ENCODE measurements at regions not wholly inside any gene's neighbourhood (a gene's known extent, or its start where the extent isn't known, plus 50 kb on each side); places are given as distances from the start of the nearest gene placed in this dataset.

DNA sequence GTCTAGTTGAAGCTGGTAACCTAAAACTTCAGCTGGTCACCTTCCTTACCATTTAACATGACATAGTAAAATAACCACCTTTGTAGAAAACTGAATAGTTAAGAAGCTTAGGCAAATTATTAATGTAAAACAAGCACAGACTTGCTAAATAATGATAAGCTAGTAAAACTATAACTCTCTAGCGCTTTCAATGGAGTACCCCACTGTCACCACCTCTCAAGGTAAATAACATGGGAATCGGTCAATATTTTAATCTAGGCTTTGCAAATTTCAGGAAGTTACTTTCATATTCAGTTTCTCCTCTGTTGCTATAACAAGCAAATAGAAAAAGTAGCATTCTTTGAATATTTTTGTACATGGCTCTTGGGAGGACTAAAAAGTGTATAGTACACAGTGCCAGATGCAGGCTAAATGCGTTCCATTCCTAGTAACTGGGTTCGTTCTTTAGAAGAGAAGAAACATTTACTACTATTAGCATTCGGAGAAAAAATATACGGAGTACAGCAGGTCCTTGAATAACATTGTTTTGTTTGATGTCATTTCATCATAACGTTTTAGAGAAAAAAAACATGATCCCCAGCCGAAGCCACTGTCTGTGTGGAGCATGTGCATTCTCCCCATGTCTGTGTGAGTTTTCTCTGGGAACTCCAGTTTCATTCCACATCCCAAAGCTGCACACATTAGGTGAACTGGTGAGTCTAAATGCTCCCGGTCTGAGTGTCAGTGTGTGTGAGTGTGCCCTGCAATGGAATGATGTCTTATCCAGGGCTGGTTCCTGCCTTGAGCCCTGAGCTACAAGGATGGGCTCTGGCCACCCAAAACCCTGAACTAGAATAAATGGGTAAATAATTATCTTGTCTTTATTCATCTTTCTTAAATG lies 52.5 kb downstream of the EPRS1 start:
- no peak for DNase-seq

DNA sequence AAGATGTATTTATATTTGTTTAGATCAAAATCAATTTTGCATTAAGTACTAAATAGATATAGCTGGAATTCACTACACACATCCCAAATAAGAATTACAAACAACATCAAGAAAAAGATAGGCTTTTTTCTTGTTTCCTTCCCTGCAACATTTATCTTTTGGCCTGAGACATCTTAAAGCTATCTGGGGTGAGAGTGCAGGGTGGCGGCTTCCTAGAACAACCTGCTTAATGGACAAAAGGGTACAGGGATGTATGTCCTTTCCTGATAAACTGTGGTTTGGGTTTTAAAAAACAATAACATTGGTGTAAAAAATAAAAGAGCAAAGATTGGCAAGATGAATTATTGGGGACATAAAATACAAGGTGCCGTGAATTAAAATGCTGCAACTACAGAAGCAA lies 54.4 kb downstream of the EPRS1 start:
- DNase-seq = no peak

DNA sequence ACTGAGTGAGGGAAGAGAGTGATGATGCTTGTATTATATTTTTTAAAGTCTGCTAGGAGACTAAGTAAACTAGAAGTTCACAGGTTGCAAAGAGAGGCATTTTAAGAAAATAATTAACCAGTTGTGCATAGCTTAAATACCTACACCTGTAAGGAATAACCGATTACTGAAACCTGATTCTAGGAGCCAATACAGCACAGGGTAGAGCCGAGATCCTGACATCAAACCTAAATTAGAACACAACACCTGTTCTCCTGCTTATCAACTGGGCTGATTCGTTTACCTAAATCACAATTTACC lies 54.8 kb downstream of the EPRS1 start:
- DNase-seq = no peak

DNA sequence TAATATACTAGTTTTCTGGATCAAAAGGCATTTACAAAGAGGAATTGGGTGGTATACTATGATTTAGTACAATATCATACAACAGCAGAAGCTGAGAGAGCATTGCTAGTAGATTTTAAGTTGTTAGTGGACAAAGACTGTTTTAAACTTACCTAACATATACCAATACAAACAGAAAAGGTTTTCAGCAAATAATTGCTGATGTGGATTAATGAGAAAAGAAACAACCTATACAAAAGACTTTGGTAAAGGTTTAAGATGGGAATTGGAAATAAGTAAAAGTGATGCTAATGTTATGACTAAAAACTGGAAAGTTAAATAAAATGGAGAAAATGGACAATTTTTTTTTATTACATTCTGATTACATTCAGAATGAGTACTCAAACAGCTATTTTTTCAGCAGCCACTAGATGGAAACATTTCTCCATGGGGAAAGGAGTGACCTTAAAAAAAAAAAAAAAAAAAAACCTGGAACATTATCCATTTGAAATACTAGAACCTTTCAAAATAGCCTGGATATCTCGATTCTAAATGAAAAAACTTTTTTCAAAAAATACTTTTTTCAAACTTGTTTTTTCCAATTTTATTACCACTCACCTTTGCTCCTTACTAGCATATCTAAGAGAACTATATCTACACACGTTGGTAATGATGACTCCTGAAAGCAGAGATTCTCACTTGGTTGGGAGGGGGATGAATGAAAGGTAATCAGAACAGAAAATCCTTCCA lies 55.4 kb downstream of the EPRS1 start:
- DNase-seq = peak; percentile 33

GRCh38 chr1:219989766-219990165 lies 56.5 kb downstream of the EPRS1 start:
- no peak for DNase-seq

GRCh38 chr1:219988818-219989217 lies 57.5 kb downstream of the EPRS1 start:
- DNase-seq = no peak

- DNase-seq = no peak
Observed at GRCh38 chr1:219988387-219988786, 57.9 kb downstream of the EPRS1 start.

DNA sequence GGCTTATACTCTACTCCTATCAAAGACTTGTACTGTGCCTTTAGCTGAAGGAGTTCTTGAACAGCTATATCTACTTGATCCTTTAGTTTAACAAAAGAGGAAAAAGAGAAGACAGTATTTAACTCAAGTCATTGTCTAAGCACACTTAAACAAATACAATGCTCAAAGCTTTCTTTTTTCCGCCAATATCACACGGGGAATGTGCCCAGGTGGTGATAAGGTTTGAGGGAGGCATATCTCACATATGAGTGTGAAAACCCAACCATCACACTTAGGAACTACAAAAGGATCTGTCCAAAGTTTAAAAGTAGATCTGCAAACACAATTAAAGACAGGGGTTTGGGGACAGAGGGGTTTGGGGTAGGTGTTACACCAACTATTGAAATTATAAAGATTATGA lies 59.0 kb upstream of the SLC30A10 start:
- DNase-seq = no peak

DNA sequence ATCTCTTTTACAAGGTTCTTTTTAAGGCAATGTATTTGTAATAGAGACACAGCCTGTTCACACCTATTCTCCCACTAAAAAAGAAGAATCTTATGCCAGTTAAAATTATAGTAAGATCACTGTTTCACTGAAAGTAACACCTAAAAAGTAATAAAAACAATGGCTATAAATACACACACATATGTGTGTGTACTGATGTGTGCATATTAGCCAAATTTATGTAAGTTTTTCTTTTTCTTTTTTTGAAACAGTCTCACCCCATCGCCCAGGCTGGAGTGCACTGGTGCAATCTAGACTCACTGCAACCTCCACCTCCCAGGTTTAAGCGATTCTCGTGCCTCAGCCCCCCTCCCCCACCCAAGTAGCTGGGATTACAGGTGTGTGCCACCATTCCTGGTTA lies 56.8 kb upstream of the SLC30A10 start:
- DNase-seq = no peak
